MM.1S (cell line): ENCODE measurements at regions not wholly inside any gene's neighbourhood (a gene's known extent, or its start where the extent isn't known, plus 50 kb on each side); places are given as distances from the start of the nearest gene placed in this dataset.

Experiments used
- DNase-seq: peaks from one replicate; pipeline ENCODE4 v3.0.0-alpha.2; 2015
- H2AFZ ChIP-seq: fragments of 300-600 bp; sonication (generic); 2 replicates; pipeline ENCODE4 v1.6.0; 2016; ENCODE audit warnings: antibody characterized with exemption, low read length
- H3F3A ChIP-seq: fragments of 300-600 bp; sonication (generic); 2 replicates; pipeline ENCODE4 v1.6.1; 2016; ENCODE audit warnings: mild to moderate bottlenecking, antibody characterized with exemption, low read length, moderate library complexity, mixed read lengths; ENCODE audit not compliant: insufficient read depth
- H3K27ac ChIP-seq: fragments of 300-600 bp; sonication (generic); 2 replicates; pipeline ENCODE4 v1.5.1; 2016; ENCODE audit warnings: mild to moderate bottlenecking, low read length
- H3K27me3 ChIP-seq: fragments of 300-600 bp; sonication (generic); replicated peaks from 2 replicates; pipeline ENCODE4 v1.6.0; 2016; ENCODE audit warnings: low read length; ENCODE audit not compliant: insufficient read depth
- H3K36me3 ChIP-seq: fragments of 300-600 bp; sonication (generic); replicated peaks from 2 replicates; pipeline ENCODE4 v1.6.1; 2016; ENCODE audit warnings: mild to moderate bottlenecking, low read length, mixed read lengths; ENCODE audit not compliant: insufficient read depth
- H3K4me1 ChIP-seq: fragments of 300-600 bp; sonication (generic); 2 replicates; pipeline ENCODE4 v1.6.1; 2016; ENCODE audit warnings: low read length, mixed read lengths
- H3K4me2 ChIP-seq: fragments of 300-600 bp; sonication (generic); 2 replicates; pipeline ENCODE4 v1.6.0; 2016; ENCODE audit warnings: low read depth, low read length
- H3K4me3 ChIP-seq: fragments of 300-600 bp; sonication (generic); 2 replicates; pipeline ENCODE4 v1.5.1; 2016; ENCODE audit warnings: low read length, mixed read lengths
- H3K79me2 ChIP-seq: fragments of 300-600 bp; sonication (generic); 2 replicates; pipeline ENCODE4 v1.6.1; 2016; ENCODE audit warnings: mixed run types, low read length, mixed read lengths
- H3K9ac ChIP-seq: fragments of 300-600 bp; sonication (generic); 2 replicates; pipeline ENCODE4 v1.6.1; 2016; ENCODE audit warnings: low read length, mixed read lengths
- H3K9me2 ChIP-seq: fragments of 300-600 bp; sonication (generic); replicated peaks from 2 replicates; pipeline ENCODE4 v1.6.1; 2016; ENCODE audit warnings: mild to moderate bottlenecking, low read length, mixed read lengths; ENCODE audit not compliant: insufficient read depth
- H3K9me3 ChIP-seq: fragments of 300-600 bp; sonication (generic); replicated peaks from 2 replicates; pipeline ENCODE4 v1.6.1; 2016; ENCODE audit warnings: mild to moderate bottlenecking, low read length, mixed read lengths; ENCODE audit not compliant: insufficient read depth
- H4K20me1 ChIP-seq: fragments of 300-600 bp; sonication (generic); 2 replicates; pipeline ENCODE4 v1.6.1; 2016; ENCODE audit warnings: mild to moderate bottlenecking, low read length, moderate library complexity, mixed read lengths; ENCODE audit not compliant: insufficient read depth
- CTCF ChIP-seq: fragments of 300-600 bp; sonication (generic); IDR thresholded peaks from 2 replicates; pipeline ENCODE4 v1.5.1; 2016; ENCODE audit warnings: antibody characterized with exemption, low read length, mixed read lengths
- EZH2 ChIP-seq: fragments of 300-600 bp; sonication (generic); optimal IDR thresholded peaks from 2 replicates; pipeline ENCODE3; 2017; ENCODE audit warnings: low read depth, mild to moderate bottlenecking, antibody characterized with exemption, low read length, mixed read lengths
- EZH2phosphoT487 ChIP-seq: fragments of 300-600 bp; sonication (generic); IDR thresholded peaks from 2 replicates; pipeline ENCODE4 v1.6.1; 2018; ENCODE audit warnings: antibody characterized with exemption, low read length

GRCh38 chr11:19430346-19430745 is 189.6 kb upstream of the E2F8 start:
- peaks cover 59% of the 10 kb centered on the region for H3K79me2 ChIP-seq
- H3K9me2 ChIP-seq = no peaks in the 10 kb centered on the region
- H3K36me3 ChIP-seq = no peaks in the 10 kb centered on the region
- H3K9ac ChIP-seq = peak overlapping the region; percentile 88
- peak; percentile 55 for DNase-seq
- no peaks in the 10 kb centered on the region for H4K20me1 ChIP-seq
- H3K27me3 ChIP-seq = no peaks in the 10 kb centered on the region
- TF ChIP-seq EZH2phosphoT487 = no peak
- no peak for TF ChIP-seq EZH2
- TF ChIP-seq CTCF = no peak
- peaks cover 56% of the 10 kb centered on the region for H3F3A ChIP-seq
- H3K4me3 ChIP-seq = peak overlapping the region; percentile 55; the same call in 1 of the 2 replicates
- peak overlapping the region; percentile 97 for H3K27ac ChIP-seq
- H2AFZ ChIP-seq = peak overlapping the region; percentile 30; the same call in 1 of the 2 replicates
- peaks cover 87% of the 10 kb centered on the region for H3K4me1 ChIP-seq
- H3K4me2 ChIP-seq = peak overlapping the region; percentile 91
- H3K9me3 ChIP-seq = no peaks in the 10 kb centered on the region

GRCh38 chr11:19429108-19429760 is 188.5 kb upstream of the E2F8 start:
- Histone ChIP-seq H3K9ac (peak overlapping the region; percentile 88; the same call in 1 of the 2 replicates), H3K27me3 (no peaks in the 10 kb centered on the region), H3K27ac (peak overlapping the region; percentile 97), H4K20me1 (no peaks in the 10 kb centered on the region), H3K36me3 (no peaks in the 10 kb centered on the region), H3K79me2 (peaks cover 64% of the 10 kb centered on the region), H3K4me2 (peak overlapping the region; percentile 91; the same call in 1 of the 2 replicates), H3F3A (peaks cover 47% of the 10 kb centered on the region), H2AFZ (no peak overlapping the region), H3K4me1 (peaks cover 76% of the 10 kb centered on the region), H3K9me3 (no peaks in the 10 kb centered on the region), H3K9me2 (no peaks in the 10 kb centered on the region), H3K4me3 (no peak overlapping the region)
- DNase-seq = no peak
- TF ChIP-seq CTCF = no peak
- TF ChIP-seq EZH2 = no peak
- no peak for TF ChIP-seq EZH2phosphoT487

- H3K27ac ChIP-seq = peak overlapping the region; percentile 97; the same call in 1 of the 2 replicates
- no peak overlapping the region for H2AFZ ChIP-seq
- TF ChIP-seq CTCF (peak; percentile 11; the same call in 1 of the 2 replicates), EZH2phosphoT487 (no peak), EZH2 (no peak)
- no peaks in the 10 kb centered on the region for H4K20me1 ChIP-seq
- no peak overlapping the region for H3K4me3 ChIP-seq
- no peaks in the 10 kb centered on the region for H3K9me2 ChIP-seq
- peaks cover 38% of the 10 kb centered on the region for H3F3A ChIP-seq
- H3K79me2 ChIP-seq = peaks cover 72% of the 10 kb centered on the region
- H3K9me3 ChIP-seq = no peaks in the 10 kb centered on the region
- peaks cover 71% of the 10 kb centered on the region for H3K4me1 ChIP-seq
- H3K4me2 ChIP-seq = no peak overlapping the region
- no peak for DNase-seq
- no peaks in the 10 kb centered on the region for H3K36me3 ChIP-seq
- H3K9ac ChIP-seq = no peak overlapping the region
- no peaks in the 10 kb centered on the region for H3K27me3 ChIP-seq
Observed at GRCh38 chr11:19428206-19429002, 187.7 kb upstream of the E2F8 start.
